ENCODE measurements at regions not wholly inside any gene's neighbourhood (a gene's known extent, or its start where the extent isn't known, plus 50 kb on each side); places are given as distances from the start of the nearest gene placed in this dataset.

DNA sequence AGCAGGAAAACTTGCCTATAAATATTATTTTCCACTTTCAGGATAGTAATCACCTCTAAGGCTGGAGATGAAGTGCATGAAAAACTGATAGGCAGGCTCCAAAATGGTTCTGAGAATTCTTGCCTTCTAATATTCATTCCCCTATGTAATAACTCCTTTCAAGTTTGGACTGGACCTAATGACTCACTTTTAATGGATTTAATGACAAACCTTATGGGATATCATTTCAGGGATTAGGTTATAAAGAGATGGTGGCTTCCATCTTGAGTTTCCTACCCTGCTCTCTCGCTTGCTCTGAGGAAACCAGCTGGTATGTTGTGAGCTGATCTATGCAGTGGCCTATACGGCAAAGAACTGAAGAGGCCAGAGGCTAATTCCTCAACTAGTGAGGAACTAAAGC is 192.0 kb downstream of the BCHE start:
- no peaks in the 10 kb centered on the region for H3K36me3 ChIP-seq (ENCODE audit: insufficient read depth, low read length)
- peaks cover 10% of the 10 kb centered on the region for H3K4me1 ChIP-seq (ENCODE audit: insufficient read depth, low read length)
- no peaks in the 10 kb centered on the region for H3K79me2 ChIP-seq (ENCODE audit: insufficient read depth, low read length)
- TF ChIP-seq, protein P1, sequence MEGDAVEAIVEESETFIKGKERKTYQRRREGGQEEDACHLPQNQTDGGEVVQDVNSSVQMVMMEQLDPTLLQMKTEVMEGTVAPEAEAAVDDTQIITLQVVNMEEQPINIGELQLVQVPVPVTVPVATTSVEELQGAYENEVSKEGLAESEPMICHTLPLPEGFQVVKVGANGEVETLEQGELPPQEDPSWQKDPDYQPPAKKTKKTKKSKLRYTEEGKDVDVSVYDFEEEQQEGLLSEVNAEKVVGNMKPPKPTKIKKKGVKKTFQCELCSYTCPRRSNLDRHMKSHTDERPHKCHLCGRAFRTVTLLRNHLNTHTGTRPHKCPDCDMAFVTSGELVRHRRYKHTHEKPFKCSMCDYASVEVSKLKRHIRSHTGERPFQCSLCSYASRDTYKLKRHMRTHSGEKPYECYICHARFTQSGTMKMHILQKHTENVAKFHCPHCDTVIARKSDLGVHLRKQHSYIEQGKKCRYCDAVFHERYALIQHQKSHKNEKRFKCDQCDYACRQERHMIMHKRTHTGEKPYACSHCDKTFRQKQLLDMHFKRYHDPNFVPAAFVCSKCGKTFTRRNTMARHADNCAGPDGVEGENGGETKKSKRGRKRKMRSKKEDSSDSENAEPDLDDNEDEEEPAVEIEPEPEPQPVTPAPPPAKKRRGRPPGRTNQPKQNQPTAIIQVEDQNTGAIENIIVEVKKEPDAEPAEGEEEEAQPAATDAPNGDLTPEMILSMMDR (IDR thresholded peaks at IDR 0.05; ENCODE audit: extremely low read depth, low read depth, low read length): no peak
- H3K4me2 ChIP-seq (ENCODE audit: insufficient read depth, low read length): no peak overlapping the region
- H3K9me3 ChIP-seq (ENCODE audit: low read depth, low read length): no peaks in the 10 kb centered on the region
- H3K27ac ChIP-seq (ENCODE audit: low read depth, low read length): no peak overlapping the region
- no peak overlapping the region for H3K4me3 ChIP-seq (ENCODE audit: insufficient read depth, low read length)
- H3K27me3 ChIP-seq (ENCODE audit: insufficient read depth, low read length): no peaks in the 10 kb centered on the region
- DNase-seq (ENCODE audit: insufficient read length, low spot score, missing footprints): no peak
- H4K20me1 ChIP-seq (ENCODE audit: insufficient read depth, low read length): no peaks in the 10 kb centered on the region
- H2AFZ ChIP-seq (ENCODE audit: low read length): no peak overlapping the region

GRCh38 chr3:165644331-165644730 is 192.9 kb downstream of the BCHE start:
- no peaks in the 10 kb centered on the region for H3K27me3 ChIP-seq (ENCODE audit: insufficient read depth, low read length)
- no peak overlapping the region for H3K27ac ChIP-seq (ENCODE audit: low read depth, low read length)
- no peaks in the 10 kb centered on the region for H4K20me1 ChIP-seq (ENCODE audit: insufficient read depth, low read length)
- H3K79me2 ChIP-seq (ENCODE audit: insufficient read depth, low read length): no peaks in the 10 kb centered on the region
- no peaks in the 10 kb centered on the region for H3K9me3 ChIP-seq (ENCODE audit: low read depth, low read length)
- DNase-seq (ENCODE audit: insufficient read length, low spot score, missing footprints): no peak
- no peak overlapping the region for H2AFZ ChIP-seq (ENCODE audit: low read length)
- no peak overlapping the region for H3K4me2 ChIP-seq (ENCODE audit: insufficient read depth, low read length)
- H3K4me1 ChIP-seq (ENCODE audit: insufficient read depth, low read length): peaks cover 10% of the 10 kb centered on the region
- H3K4me3 ChIP-seq (ENCODE audit: insufficient read depth, low read length): no peak overlapping the region
- no peaks in the 10 kb centered on the region for H3K36me3 ChIP-seq (ENCODE audit: insufficient read depth, low read length)
- TF ChIP-seq, protein P1 (IDR thresholded peaks at IDR 0.05; ENCODE audit: extremely low read depth, low read depth, low read length): no peak

DNA sequence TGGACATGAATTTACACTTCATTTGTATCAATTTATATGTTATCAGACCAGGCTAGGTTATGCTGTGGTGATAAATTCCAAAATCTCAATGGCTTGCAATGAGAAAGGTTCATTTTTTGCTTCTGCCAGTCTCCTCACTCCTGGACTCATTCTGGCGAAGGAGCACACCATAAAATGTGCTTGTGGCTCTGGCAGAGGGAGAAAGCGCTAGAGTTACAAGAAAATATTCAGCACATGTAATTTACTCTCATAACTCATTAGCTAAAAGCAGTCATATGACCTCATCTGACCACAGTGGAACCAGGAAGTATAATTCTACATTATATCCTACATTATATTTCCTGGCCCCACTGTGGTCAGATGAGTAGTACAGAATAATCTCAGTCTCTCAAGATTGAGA is 193.8 kb downstream of the BCHE start:
- no peaks in the 10 kb centered on the region for H3K27me3 ChIP-seq (ENCODE audit: insufficient read depth, low read length)
- no peak overlapping the region for H3K4me3 ChIP-seq (ENCODE audit: insufficient read depth, low read length)
- no peak overlapping the region for H2AFZ ChIP-seq (ENCODE audit: low read length)
- no peak overlapping the region for H3K4me2 ChIP-seq (ENCODE audit: insufficient read depth, low read length)
- DNase-seq (ENCODE audit: insufficient read length, low spot score, missing footprints): no peak
- no peaks in the 10 kb centered on the region for H4K20me1 ChIP-seq (ENCODE audit: insufficient read depth, low read length)
- peak overlapping the region; percentile 57 for H3K27ac ChIP-seq (ENCODE audit: low read depth, low read length)
- TF ChIP-seq, protein P1 (IDR thresholded peaks at IDR 0.05; ENCODE audit: extremely low read depth, low read depth, low read length): no peak
- H3K79me2 ChIP-seq (ENCODE audit: insufficient read depth, low read length): no peaks in the 10 kb centered on the region
- no peaks in the 10 kb centered on the region for H3K36me3 ChIP-seq (ENCODE audit: insufficient read depth, low read length)
- peaks cover 10% of the 10 kb centered on the region for H3K4me1 ChIP-seq (ENCODE audit: insufficient read depth, low read length)
- no peaks in the 10 kb centered on the region for H3K9me3 ChIP-seq (ENCODE audit: low read depth, low read length)

- peaks cover 10% of the 10 kb centered on the region for H3K4me1 ChIP-seq (ENCODE audit: insufficient read depth, low read length)
- H2AFZ ChIP-seq (ENCODE audit: low read length): no peak overlapping the region
- H3K27me3 ChIP-seq (ENCODE audit: insufficient read depth, low read length): no peaks in the 10 kb centered on the region
- H4K20me1 ChIP-seq (ENCODE audit: insufficient read depth, low read length): no peaks in the 10 kb centered on the region
- H3K9me3 ChIP-seq (ENCODE audit: low read depth, low read length): no peaks in the 10 kb centered on the region
- H3K79me2 ChIP-seq (ENCODE audit: insufficient read depth, low read length): no peaks in the 10 kb centered on the region
- DNase-seq (ENCODE audit: insufficient read length, low spot score, missing footprints): peak; percentile 69
- no peaks in the 10 kb centered on the region for H3K36me3 ChIP-seq (ENCODE audit: insufficient read depth, low read length)
- peak overlapping the region; percentile 22 for H3K4me3 ChIP-seq (ENCODE audit: insufficient read depth, low read length)
- TF ChIP-seq, protein P1 (IDR thresholded peaks at IDR 0.05; ENCODE audit: extremely low read depth, low read depth, low read length): no peak
- peak overlapping the region; percentile 57 for H3K27ac ChIP-seq (ENCODE audit: low read depth, low read length)
- peak overlapping the region; percentile 66 for H3K4me2 ChIP-seq (ENCODE audit: insufficient read depth, low read length)
Measured at GRCh38 chr3:165642761-165643420, 194.3 kb downstream of the BCHE start.
